ENCODE measurements at regions not wholly inside any gene's neighbourhood (a gene's known extent, or its start where the extent isn't known, plus 50 kb on each side); places are given as distances from the start of the nearest gene placed in this dataset.

GRCh38 chr7:29649876-29650275, 86.2 kb downstream of the PRR15 start:
- TF ChIP-seq POLR2AphosphoS5 (IDR thresholded peaks at IDR 0.05): no peak
- TF ChIP-seq CTCF (IDR thresholded peaks at IDR 0.05): no peak

Data from prostate gland (tissue), 2 donors.